Aorta (tissue), 5 donors: ENCODE measurements at regions not wholly inside any gene's neighbourhood (a gene's known extent, or its start where the extent isn't known, plus 50 kb on each side); places are given as distances from the start of the nearest gene placed in this dataset.

Source experiments
- ATAC-seq: fragments of 200-7000 bp; cut with Tn5 transposase; one replicate; pipeline ENCODE4 v1.9.1; 2022; ENCODE audit warnings: moderate library complexity; ENCODE audit not compliant: low FRiP score
- DNase-seq, 2 donors: peaks; one replicate each; pipeline ENCODE4 v3.0.0-alpha.2; 2020
- H3K27ac ChIP-seq, 2 donors: one replicate each; pipeline ENCODE4 v1.5.1; 2013; ENCODE audit warnings: low read length in 2 of 2, mild to moderate bottlenecking in 2 of 2, moderate library complexity in 2 of 2, control low read depth in 1 of 2, inconsistent platforms in 1 of 2, low read depth in 1 of 2
- H3K27me3 ChIP-seq, 2 donors: one replicate each; pipeline ENCODE4 v1.6.1; 2013; ENCODE audit warnings: control low read depth in 1 of 2, low read length in 1 of 2, mild to moderate bottlenecking in 1 of 2, moderate library complexity in 1 of 2; ENCODE audit not compliant: insufficient read depth in 2 of 2, control insufficient read depth in 1 of 2
- H3K36me3 ChIP-seq, 2 donors: one replicate each; pipeline ENCODE4 v1.6.1; 2013; ENCODE audit warnings: control low read depth in 1 of 2, low read length in 1 of 2, mild to moderate bottlenecking in 1 of 2; ENCODE audit not compliant: insufficient read depth in 2 of 2, control insufficient read depth in 1 of 2
- H3K4me1 ChIP-seq, 2 donors: one replicate each; pipeline ENCODE4 v1.6.1; 2013; ENCODE audit warnings: low read length in 2 of 2, control low read depth in 1 of 2, mild to moderate bottlenecking in 1 of 2, moderate library complexity in 1 of 2; ENCODE audit not compliant: insufficient read depth in 2 of 2, control insufficient read depth in 1 of 2
- H3K4me3 ChIP-seq, 2 donors: one replicate each; pipeline ENCODE4 v1.5.1; 2013; ENCODE audit warnings: low read length in 2 of 2, control low read depth in 1 of 2, mild to moderate bottlenecking in 1 of 2
- H3K9me3 ChIP-seq: one replicate; pipeline ENCODE4 v1.6.1; 2013; ENCODE audit warnings: mild to moderate bottlenecking, low read length; ENCODE audit not compliant: control insufficient read depth
- whole genome bisulfite sequencing, 2 donors: extraction: QIAGEN DNeasy Blood & Tissue Kit; methylation state at CpG; one replicate each; pipeline ENCODE4 v1.1.7; 2013; 5-methylcytosine and 5-hydroxymethylcytosine counted together
- intact Hi-C, 2 donors: fragments of 100-400 bp; cut with DNase I; formaldehyde crosslinking; loops; one replicate each; pipeline versions ENCODE4 v1.14.2 to v1.15.0; 2022
- donor health status: healthy with polysubstance abuse.
- donor health status: Bipolar disorder and iron deficiency.
- donor health status: DM: no; HTN: no; CAD: no.
- donor health status: DM: no; HTN: no; CAD: no.
- donor health status: DM: yes; HTN: yes; CAD: no.

DNA sequence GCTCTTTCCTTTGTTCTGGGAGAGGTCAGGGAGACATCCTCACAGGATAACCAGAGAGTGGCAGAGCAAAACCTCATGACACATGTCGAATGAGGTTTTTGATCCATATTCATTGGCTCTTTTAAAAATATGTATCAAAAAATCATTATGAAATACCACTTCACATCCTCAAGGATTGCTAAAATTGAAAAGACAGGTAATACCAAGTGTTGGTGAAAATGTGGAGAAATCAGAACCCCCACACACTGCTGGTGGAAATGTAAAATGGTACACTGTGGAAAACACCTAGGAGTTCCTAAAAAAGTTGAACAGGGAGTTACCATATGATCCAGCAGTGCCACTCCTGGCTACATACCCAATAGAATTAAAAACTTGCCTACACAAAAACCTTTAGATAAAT is 107.8 kb upstream of the ARID2 start:
- peaks cover 4% of the 10 kb centered on the region for H3K9me3 ChIP-seq
- no peak overlapping the region for H3K4me3 ChIP-seq
- H3K27me3 ChIP-seq: no peaks in the 10 kb centered on the region
- no peaks in the 10 kb centered on the region for H3K4me1 ChIP-seq
- H3K36me3 ChIP-seq: no peaks in the 10 kb centered on the region
- no peak overlapping the region for H3K27ac ChIP-seq
- WGBS, 2 donors: 94 to 100% methylated on average over 1 of the region's 1 CpG
- ATAC-seq (no peak), DNase-seq (no peak)
- intact Hi-C loops: no loop called here

DNA sequence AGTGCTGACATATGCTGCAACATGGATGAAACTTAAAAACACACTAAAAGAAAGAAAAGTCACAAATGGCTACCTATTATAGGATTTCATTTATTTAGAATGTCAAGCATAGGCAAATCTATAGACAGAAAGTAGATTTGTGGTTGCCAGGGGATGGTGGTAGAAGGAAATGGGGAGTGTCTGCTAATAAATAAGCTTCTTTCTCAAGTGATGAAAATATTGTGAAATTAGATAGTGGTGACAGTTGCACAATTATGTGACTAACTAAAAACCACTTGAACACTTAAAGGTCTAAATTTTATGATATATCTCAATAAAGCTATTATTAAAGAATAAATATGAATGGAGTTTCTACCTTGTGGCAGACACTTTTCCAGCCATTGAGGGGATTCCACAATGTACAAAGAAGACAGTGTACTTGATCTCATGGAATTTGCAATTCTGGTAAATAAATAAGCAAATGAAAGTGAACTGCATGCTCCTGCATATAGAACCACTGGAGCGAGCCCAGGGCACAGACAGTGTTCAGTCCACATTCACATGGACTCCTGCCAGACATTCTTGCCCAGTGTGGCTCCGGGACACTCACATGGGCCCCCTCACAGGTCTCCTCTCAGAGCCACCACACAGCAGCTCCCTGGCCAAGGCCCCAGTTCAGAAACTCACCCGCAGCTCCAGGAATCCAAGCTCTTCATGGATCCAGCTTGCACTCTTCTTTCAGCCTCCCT is 107.1 kb upstream of the ARID2 start:
- Histone ChIP-seq H3K9me3 (peaks cover 4% of the 10 kb centered on the region), H3K27ac (no peak overlapping the region), H3K27me3 (no peaks in the 10 kb centered on the region), H3K4me3 (no peak overlapping the region), H3K36me3 (no peaks in the 10 kb centered on the region), H3K4me1 (no peaks in the 10 kb centered on the region)
- 77 to 80% methylated on average over 3 of the region's 3 CpGs for WGBS, 2 donors
- ATAC-seq (no peak), DNase-seq (no peak)
- intact Hi-C loops: no loop called here

DNA sequence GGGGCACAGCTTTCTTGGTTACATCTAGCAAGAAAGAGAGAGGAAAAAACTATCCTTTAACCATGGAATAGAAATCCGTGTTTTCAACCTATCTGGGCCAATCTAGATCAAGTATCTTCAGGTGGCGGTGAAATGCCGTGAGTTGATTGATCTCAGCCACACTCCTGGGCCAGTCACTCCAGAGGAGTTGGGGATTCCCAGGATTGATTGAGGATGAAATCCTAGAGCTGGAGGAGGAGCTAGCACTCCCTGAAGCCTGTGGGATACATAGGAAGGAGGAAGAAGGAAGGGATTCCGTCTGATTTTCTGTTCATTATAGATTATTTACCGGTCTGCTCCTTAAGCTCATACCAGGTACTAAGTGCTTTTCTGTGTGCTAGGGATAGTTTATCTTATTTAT is 106.3 kb upstream of the ARID2 start:
- H3K9me3 ChIP-seq: peaks cover 4% of the 10 kb centered on the region
- 90 to 93% methylated on average over 5 of the region's 5 CpGs for WGBS, 2 donors
- H3K36me3 ChIP-seq: no peaks in the 10 kb centered on the region
- H3K27ac ChIP-seq: no peak overlapping the region
- DNase-seq: no peak
- H3K4me3 ChIP-seq: no peak overlapping the region
- no peaks in the 10 kb centered on the region for H3K27me3 ChIP-seq
- no peaks in the 10 kb centered on the region for H3K4me1 ChIP-seq
- ATAC-seq: no peak
- intact Hi-C loops: no loop called here

DNA sequence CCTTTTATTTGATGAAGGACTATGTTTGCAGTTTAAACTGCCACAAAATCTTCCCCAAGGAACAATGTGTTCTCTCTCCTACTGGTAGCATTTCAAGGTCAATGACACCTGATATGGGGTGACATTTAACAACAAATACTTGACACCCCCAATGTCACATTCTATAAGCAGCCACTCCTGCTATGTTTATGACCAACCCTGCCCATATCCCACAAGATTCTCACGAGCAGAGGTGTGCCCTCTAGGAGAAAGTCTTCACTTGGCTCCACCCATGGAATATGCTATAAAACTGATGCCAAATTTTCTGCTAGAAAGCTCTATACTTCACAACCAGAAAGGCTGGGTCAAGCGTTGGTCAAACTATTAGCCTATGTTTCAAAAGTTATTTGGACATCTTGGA is 105.6 kb upstream of the ARID2 start:
- Histone ChIP-seq H3K4me1 (no peaks in the 10 kb centered on the region), H3K9me3 (peaks cover 4% of the 10 kb centered on the region), H3K4me3 (no peak overlapping the region), H3K36me3 (no peaks in the 10 kb centered on the region), H3K27me3 (no peaks in the 10 kb centered on the region), H3K27ac (no peak overlapping the region)
- WGBS, 2 donors: 79 to 86% methylated on average over 2 of the region's 2 CpGs
- DNase-seq (no peak), ATAC-seq (no peak)
- intact Hi-C loops: no loop called here

DNA sequence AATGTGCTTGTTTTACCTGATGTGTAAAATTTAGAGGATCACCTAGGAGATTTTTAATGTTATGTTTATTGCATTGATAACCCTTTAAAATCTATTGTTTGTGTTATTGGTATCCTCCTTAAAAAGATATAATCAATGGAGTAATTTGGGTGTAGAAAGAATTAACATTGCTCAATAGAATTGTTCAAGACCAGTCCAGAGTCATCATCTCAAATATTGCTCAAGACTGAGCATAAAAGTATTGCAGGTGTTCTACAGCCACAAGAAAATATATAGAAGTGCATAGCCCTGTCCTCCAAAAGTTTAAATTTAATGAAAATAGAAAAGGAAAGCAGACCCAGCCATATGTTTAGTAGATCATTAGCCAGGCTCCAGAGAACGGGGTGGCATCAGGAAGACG is 102.5 kb upstream of the ARID2 start:
- H3K27me3 ChIP-seq: no peaks in the 10 kb centered on the region
- no peaks in the 10 kb centered on the region for H3K4me1 ChIP-seq
- intact Hi-C loops: no loop called here
- H3K27ac ChIP-seq: no peak overlapping the region
- H3K4me3 ChIP-seq: no peak overlapping the region
- WGBS, 2 donors: 61 to 75% methylated on average over 2 of the region's 2 CpGs
- no peaks in the 10 kb centered on the region for H3K9me3 ChIP-seq
- no peak for ATAC-seq
- no peaks in the 10 kb centered on the region for H3K36me3 ChIP-seq
- DNase-seq: no peak

DNA sequence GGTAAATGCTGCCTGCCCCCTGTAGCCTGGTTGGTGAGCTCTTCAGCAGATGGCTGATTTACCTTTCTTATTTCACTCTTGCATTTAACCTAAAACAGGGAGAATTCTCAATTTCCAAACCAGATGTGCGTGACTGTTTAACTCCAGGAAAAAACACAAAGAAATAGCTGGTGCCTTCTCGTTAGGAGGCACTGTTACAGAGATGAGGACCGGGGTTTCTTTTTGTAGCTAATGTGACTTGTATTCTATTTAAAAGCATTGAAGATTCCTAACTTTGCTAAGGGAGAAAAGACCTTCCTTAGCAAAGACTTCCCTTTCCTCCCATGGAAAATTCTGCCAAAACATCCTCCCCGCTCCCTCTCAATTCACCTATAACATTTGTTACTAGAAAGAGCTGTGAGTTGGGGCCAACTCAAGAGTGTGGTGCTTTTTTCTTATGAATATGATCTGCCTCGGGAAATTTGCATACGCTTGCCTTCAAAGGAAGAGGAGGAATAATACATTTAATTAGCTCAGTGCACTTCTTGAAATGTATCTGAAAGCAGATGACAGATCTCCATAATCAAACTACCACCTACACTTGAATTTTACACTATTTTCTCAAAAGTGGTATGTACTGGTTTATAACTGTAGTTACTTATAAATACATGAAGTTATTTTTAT is 102.0 kb upstream of the ARID2 start:
- WGBS, 2 donors: 63 to 75% methylated on average over 6 of the region's 6 CpGs
- Histone ChIP-seq H3K27me3 (no peaks in the 10 kb centered on the region), H3K36me3 (no peaks in the 10 kb centered on the region), H3K4me1 (no peaks in the 10 kb centered on the region), H3K27ac (no peak overlapping the region), H3K4me3 (no peak overlapping the region), H3K9me3 (no peaks in the 10 kb centered on the region)
- DNase-seq (no peak), ATAC-seq (no peak)
- intact Hi-C loops: no loop called here

DNA sequence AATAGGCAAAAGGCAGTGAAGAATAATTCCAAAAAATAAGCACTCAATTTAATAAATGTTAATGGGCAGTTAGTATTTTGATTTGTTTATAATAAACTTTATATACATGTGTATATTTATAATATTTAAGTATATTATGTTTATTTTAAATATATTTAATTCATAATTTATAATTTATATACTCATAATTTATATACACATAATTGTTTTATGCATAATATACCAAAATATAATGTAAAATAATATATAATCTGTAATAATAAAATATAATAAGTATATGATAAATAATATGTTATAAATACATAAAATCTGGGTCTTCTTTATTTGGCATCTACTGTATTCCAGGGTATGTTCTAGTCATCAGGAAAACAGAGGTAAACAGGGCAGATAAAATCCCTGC is 100.2 kb upstream of the ARID2 start:
- intact Hi-C loops: no loop called here
- Histone ChIP-seq H3K36me3 (no peaks in the 10 kb centered on the region), H3K27me3 (no peaks in the 10 kb centered on the region), H3K9me3 (no peaks in the 10 kb centered on the region), H3K4me3 (no peak overlapping the region), H3K4me1 (no peaks in the 10 kb centered on the region), H3K27ac (no peak overlapping the region)
- ATAC-seq: no peak
- no peak for DNase-seq

DNA sequence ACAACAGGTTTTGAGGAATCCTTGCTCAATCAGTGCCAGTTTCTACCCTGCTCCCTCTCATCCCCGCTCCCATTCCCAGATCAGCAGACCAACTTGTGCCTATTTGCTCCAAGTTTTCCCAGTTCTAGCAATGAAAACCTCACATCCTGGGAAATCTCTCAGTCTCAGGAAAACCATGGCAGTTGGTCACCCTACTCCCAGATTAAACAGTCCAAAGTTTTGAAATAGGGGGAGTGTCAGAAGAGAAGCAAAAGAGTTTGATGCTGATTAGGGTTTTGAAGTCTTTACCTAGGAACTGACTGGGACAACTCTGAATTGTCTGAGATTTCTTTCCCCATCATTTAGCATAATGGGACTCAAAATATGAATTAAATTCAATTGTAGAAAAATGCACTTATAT is 95.8 kb upstream of the ARID2 start:
- no peaks in the 10 kb centered on the region for H3K4me1 ChIP-seq
- H3K36me3 ChIP-seq: no peaks in the 10 kb centered on the region
- H3K27me3 ChIP-seq: no peaks in the 10 kb centered on the region
- 85 to 86% methylated on average over 1 of the region's 1 CpG for WGBS, 2 donors
- no peaks in the 10 kb centered on the region for H3K9me3 ChIP-seq
- DNase-seq (no peak), ATAC-seq (no peak)
- H3K27ac ChIP-seq: no peak overlapping the region
- H3K4me3 ChIP-seq: no peak overlapping the region
- intact Hi-C loops: no loop called here

DNA sequence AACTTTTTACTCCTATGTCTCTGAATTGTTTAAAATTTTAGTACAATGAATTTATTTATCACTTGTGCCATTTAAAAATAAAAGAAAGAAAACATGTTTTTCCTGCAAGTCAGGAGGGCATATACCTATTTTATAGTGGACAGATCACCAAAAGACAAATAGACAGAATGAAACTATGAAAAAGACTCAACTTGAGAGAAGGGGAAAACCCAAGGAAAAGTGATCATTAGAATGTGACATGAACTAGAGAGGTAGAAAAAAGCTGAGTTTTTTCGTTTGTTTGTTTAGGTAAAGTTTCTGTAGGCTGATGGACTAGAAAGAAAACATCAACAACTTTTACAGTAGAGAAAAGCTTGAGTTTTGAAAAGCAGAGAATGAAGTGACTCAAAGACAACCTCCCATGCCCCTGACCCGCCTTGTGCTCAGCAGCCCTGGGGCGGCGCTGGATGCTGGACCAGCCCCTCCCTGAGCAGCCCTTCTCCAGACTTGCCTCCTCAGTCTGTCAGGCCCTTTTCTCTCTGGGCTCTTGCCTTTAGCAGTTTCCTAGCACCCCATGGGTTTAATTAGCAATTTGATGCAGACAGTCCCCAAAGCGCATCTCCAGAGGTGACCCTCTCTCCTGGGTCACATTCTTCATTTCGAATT is 95.1 kb upstream of the ARID2 start:
- H3K36me3 ChIP-seq: no peaks in the 10 kb centered on the region
- H3K27me3 ChIP-seq: no peaks in the 10 kb centered on the region
- intact Hi-C loops: no loop called here
- no peak overlapping the region for H3K4me3 ChIP-seq
- no peak for DNase-seq
- H3K27ac ChIP-seq: no peak overlapping the region
- no peaks in the 10 kb centered on the region for H3K9me3 ChIP-seq
- 86 to 95% methylated on average over 6 of the region's 6 CpGs for WGBS, 2 donors
- H3K4me1 ChIP-seq: no peaks in the 10 kb centered on the region
- no peak for ATAC-seq
